HG02678 (cell line): ENCODE measurements at regions not wholly inside any gene's neighbourhood (a gene's known extent, or its start where the extent isn't known, plus 50 kb on each side); places are given as distances from the start of the nearest gene placed in this dataset.

Experiments
- ATAC-seq: cut with Tn5 transposase; IDR thresholded peaks from one replicate; pipeline ENCODE4 v1.9.1; 2021; ENCODE audit warnings: mild to moderate bottlenecking, moderate library complexity; ENCODE audit not compliant: unreplicated experiment

GRCh38 chr3:31004025-31004678 is 109.7 kb upstream of the GADL1 start:
- peak; percentile 64 for ATAC-seq

- ATAC-seq, result no peak
These were observed 114.5 kb upstream of the GADL1 start for GRCh38 chr3:31008994-31009393.

GRCh38 chr3:31009881-31010280 is 115.4 kb upstream of the GADL1 start:
- ATAC-seq, result no peak

GRCh38 chr3:31010491-31010890 is 116.0 kb upstream of the GADL1 start:
- ATAC-seq, result no peak

- no peak for ATAC-seq
These were observed 116.9 kb upstream of the GADL1 start for GRCh38 chr3:31011380-31011779.

GRCh38 chr3:31013090-31013489 is 118.6 kb upstream of the GADL1 start:
- no peak for ATAC-seq

GRCh38 chr3:31013843-31014242 is 119.4 kb upstream of the GADL1 start:
- ATAC-seq, result no peak

DNA sequence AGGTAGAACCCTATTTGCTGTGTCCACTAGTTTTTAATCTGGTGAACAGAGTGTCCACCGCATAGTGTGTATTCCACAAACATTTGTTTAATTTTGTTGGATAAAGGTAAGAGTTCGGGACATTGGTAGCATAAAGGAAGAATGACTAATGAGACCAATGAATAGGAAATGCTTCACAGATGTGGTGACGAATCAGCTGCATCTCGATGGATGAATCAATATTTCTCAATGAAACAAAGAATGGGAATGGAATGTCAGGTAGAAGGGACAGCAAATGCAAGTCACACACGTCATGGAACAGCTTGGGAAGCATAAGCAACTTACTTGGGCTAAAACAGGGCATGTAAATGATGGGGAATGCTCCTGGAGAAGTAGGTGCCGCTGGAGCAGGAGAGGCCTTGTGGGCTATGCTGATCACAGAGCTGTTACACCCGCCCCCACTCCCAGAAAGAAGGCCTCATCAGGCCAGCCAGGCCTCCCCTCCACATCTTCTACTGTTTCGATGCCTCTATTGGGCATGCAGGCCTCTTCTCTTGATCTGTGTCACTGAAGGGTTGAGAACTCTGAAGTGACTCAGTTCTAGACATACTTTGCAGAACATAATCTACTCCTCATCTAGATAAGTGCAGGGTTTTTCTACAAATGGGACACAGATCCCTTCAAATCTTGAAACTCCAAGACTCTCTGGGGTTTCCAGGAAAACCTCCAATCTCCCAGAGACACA is 120.0 kb upstream of the GADL1 start:
- ATAC-seq, result no peak

GRCh38 chr3:31016196-31016595 is 121.7 kb upstream of the GADL1 start:
- ATAC-seq, result no peak

- no peak for ATAC-seq
These were observed 128.3 kb upstream of the GADL1 start for GRCh38 chr3:31022716-31023115.

DNA sequence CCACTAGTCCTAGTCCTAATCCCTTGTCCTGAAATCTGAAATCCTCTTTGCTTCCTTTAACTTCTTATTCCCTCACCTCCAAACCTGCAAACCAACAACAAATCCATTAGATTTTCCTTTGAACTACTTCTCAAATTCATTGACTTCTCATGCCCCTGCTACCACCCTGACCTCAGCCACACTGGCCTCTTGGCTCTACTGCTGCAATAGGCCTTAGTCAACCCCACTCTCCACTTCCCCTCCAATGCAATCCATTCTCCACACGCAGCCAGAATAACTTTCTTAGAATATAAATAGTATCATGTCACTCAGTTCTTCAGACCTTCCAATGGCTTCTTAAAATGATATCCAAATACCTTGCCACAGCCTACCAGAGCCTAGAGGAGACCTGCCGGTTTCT is 131.1 kb upstream of the GADL1 start:
- ATAC-seq, result no peak

DNA sequence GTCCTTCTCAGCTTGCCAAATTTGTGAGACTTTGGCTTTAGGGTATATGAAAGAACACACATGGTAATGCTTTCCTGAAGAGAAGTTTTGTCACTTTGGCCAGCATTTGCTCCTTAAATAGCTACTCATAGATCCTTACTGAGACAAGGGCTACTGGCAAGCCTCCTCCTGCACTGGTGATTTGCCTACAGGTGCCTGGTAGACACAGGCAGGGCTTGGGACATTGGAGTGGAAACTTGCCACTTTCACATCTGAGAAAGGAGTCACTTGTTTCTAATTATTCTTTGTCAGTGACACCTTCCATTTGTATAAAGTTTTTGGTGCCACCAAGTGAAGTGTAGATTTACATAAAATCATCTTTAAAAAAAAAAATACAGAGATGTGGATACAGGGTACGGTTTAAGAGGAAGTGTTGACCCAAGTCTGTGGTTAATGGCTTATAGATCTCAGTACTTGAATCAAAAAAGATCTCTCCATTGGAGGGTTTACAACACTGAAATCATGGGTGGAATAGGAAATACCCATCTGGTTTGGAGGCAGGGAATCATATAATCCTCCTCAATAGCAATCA is 132.8 kb upstream of the GADL1 start:
- ATAC-seq, result no peak

GRCh38 chr3:31027914-31028313 is 133.5 kb upstream of the GADL1 start:
- ATAC-seq, result no peak

DNA sequence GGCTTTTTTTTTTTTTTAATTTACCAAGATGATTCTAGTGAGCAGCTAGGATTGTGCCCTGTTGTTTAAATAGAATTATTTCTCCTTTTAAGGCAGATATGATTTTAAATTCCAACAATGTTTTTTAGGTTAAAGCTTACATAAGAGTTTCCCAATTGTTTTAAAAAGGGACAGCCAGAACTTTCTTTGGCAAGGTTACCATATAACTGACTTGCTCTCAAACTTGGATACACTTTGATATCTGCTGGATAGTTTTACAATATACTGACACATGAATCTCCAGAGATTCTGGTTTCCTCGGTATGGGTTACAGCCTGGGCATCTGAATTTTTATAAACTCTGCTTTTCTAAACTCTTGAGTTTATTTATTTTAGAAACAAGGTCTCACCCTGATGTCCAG is 134.3 kb upstream of the GADL1 start:
- no peak for ATAC-seq

GRCh38 chr3:31029706-31030105 is 135.2 kb upstream of the GADL1 start:
- ATAC-seq, result no peak

GRCh38 chr3:31035681-31036080 is 141.2 kb upstream of the GADL1 start:
- no peak for ATAC-seq

- no peak for ATAC-seq
These were observed 143.8 kb upstream of the GADL1 start for GRCh38 chr3:31038086-31038739.

DNA sequence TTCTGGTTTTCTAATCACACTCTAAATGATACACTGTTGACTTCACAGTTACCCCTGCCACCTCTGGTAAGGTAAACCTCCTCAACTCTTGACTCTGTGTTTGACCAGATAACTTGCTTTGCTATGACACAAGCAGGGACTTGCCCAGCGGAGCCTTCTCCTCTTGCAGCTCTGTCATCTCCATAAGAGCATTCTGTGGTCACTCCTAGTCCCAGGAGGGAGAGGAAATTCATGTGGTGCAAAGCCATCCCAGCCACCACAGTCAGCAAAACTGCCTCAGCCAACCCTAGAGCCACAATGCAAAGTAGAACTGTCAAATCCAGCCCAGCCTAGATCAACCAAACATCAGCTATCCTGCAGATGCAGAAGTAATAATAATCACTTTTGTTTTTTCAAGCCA is 144.7 kb upstream of the GADL1 start:
- ATAC-seq, result no peak

DNA sequence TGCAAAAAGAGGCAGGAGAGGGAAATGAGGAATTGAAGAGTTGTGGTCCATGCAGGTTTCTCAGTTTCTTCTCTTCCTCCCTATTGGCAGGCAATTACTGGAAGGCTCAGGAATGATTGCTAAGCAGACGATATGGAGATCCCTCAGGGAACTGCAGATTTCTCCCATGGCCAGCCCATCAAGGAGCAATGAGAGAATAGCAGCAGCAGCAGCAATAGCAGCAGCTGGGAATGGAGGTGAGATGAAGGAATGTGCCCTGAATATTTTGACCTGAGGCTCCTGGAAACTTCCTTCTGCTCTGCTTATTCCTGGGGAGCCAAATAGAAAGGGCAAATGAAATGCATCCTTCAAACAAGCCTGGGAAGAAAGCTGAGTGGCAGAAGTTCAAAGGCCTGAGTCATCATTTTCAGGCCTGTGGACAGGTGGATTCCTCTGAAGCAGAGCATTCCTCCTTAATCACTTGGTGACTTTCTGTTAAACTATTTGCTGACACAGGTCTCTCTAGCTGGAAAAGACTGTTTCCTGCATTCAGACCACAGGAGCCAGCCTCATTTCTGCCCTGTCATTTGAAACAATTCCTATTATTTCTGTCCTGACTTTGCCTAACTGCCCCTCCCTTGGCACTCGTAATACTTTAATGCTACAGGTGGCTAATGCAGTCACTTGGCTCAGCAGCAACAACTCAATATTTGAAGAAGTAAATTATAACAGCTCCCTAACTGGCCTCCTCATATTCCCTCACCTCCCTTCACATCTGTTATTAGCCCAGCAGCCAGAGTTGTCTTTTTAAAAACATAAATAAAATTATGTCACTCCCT is 146.9 kb upstream of the GADL1 start:
- no peak for ATAC-seq

DNA sequence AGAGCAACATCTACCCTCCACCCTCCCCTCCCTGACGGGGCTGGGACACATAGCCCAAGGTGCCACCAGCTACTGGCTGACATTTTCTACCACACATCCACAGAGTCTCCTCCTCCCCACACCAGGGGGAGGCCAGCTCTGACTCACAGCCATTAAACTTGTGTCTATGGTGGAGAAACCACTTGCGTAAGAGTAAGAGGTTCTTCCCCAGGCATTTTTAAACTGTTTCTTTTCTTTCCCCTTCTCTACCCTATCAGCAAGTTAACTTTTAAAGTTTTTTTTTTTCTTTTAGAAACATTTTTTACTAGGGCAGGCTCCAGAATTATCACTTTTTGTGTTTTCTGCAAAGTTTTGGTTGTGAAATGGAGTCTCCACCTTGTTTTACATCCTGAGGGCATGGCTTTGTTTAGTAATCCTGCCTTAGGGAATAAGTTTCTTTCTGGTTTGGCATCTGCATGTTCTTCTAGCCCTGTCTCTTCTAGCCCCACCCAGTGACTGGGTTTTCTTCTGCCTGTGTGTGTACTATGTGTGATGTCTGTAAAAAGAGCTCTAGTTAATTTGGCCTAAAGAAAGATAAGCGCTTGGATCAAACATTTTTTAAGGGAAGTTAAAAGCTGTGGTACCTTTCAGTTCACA is 148.8 kb upstream of the GADL1 start:
- ATAC-seq, result no peak

DNA sequence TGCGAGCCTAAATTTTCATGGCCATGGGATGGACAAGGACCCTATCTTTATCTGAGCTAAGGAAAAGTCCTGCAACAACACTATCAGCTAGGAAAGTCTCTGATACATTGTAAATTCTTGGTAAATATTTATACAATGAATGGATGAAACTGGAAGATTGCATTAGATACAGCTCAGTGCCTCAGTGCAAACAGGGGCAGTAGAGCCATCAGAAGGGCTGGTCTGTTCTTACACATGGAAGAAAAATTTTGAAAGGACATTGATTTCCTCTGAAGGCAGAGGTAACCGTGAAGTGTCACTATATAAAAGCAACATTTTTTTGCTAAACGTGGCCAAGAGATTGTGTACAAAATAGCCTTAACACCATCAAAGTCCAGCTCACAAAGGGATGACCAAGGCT is 153.2 kb upstream of the GADL1 start:
- ATAC-seq, result no peak
